Loucy (cell line): ENCODE measurements at regions not wholly inside any gene's neighbourhood (a gene's known extent, or its start where the extent isn't known, plus 50 kb on each side); places are given as distances from the start of the nearest gene placed in this dataset.
"Not testable (repeated sequence)": the region's sequence is repeated elsewhere in the genome, so short reads cannot be mapped to it uniquely, and the experiment has no call there.

Source experiments
- EZH2phosphoT487 ChIP-seq: fragments of 200-600 bp; IDR thresholded peaks from 2 replicates; pipeline ENCODE4 v1.6.1; 2018; ENCODE audit warnings: antibody characterized with exemption, mild to moderate bottlenecking, moderate library complexity, borderline replicate concordance
- TF ChIP-seq, protein P1 (sequence below): fragments of 200-600 bp; sonication (generic); conservative IDR thresholded peaks from 2 replicates; pipeline ENCODE4 v1.5.1; 2014; ENCODE audit warnings: mild to moderate bottlenecking, antibody characterized with exemption, low read length

DNA sequence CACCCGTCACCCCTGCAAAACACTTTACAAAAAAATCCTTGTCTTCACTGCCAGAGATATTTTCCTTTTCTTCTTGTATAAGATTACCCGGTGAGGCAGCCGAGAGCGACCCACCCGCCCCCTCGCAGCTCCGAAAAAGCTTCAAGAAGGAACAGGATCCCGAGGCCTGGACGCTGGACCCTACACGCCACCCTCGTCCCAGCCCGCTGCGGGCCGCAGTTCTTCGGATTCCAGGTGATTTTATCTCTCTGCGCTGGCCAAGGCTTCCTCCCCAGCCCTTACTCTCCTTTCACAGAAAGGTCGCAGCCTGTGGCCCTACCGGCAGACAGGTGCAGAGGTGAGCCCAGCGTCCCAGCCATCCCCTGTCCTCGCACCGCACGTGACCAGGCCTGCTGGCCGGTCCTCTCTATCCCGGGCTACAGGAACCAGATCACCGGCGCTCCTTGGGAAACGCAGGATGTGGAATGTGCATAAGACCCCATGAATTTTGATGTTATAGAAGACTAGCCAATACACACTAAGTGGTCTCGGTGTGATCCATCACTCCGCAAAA, 2993.5 kb upstream of the TEKT4 start:
- TF ChIP-seq, protein P1, sequence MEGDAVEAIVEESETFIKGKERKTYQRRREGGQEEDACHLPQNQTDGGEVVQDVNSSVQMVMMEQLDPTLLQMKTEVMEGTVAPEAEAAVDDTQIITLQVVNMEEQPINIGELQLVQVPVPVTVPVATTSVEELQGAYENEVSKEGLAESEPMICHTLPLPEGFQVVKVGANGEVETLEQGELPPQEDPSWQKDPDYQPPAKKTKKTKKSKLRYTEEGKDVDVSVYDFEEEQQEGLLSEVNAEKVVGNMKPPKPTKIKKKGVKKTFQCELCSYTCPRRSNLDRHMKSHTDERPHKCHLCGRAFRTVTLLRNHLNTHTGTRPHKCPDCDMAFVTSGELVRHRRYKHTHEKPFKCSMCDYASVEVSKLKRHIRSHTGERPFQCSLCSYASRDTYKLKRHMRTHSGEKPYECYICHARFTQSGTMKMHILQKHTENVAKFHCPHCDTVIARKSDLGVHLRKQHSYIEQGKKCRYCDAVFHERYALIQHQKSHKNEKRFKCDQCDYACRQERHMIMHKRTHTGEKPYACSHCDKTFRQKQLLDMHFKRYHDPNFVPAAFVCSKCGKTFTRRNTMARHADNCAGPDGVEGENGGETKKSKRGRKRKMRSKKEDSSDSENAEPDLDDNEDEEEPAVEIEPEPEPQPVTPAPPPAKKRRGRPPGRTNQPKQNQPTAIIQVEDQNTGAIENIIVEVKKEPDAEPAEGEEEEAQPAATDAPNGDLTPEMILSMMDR: not testable (repeated sequence)
- not testable (repeated sequence) for TF ChIP-seq EZH2phosphoT487
